ENCODE measurements at regions not wholly inside any gene's neighbourhood (a gene's known extent, or its start where the extent isn't known, plus 50 kb on each side); places are given as distances from the start of the nearest gene placed in this dataset.

GRCh38 chr5:163041254-163041653 is 396.1 kb upstream of the CCNG1 start:
- Histone ChIP-seq H3K9ac (ENCODE audit: insufficient read depth, low read length) (no peak overlapping the region), H3K9me3 (ENCODE audit: control insufficient read depth, insufficient read depth, low read depth, low read length) (no peaks in the 10 kb centered on the region), H3K4me3 (replicated peaks in 1 of 4; ENCODE audit: control extremely low read depth in 1 of 4, insufficient read depth in 1 of 4, low read depth in 3 of 4, low read length in 4 of 4) (no peak overlapping the region), H3K4me2 (ENCODE audit: extremely low read depth, insufficient read depth, low read length) (no peak overlapping the region), H2AFZ (ENCODE audit: low read length) (no peak overlapping the region), H3K27ac (ENCODE audit: insufficient read depth, low read length) (no peak overlapping the region), H3K4me1 (ENCODE audit: control insufficient read depth, extremely low read depth, insufficient read depth, low read length) (no peaks in the 10 kb centered on the region), H3K27me3 (ENCODE audit: control insufficient read depth, insufficient read depth, low read length) (no peaks in the 10 kb centered on the region), H3K79me2 (ENCODE audit: control insufficient read depth, insufficient read depth, low read length) (no peaks in the 10 kb centered on the region), H4K20me1 (ENCODE audit: control insufficient read depth, extremely low read depth, insufficient read depth, low read length) (no peaks in the 10 kb centered on the region), H3K36me3 (ENCODE audit: control insufficient read depth, insufficient read depth, low read length) (no peaks in the 10 kb centered on the region)
- DNase-seq (ENCODE audit: low read depth in 2 of 2) = no peak
- TF ChIP-seq, protein P1, sequence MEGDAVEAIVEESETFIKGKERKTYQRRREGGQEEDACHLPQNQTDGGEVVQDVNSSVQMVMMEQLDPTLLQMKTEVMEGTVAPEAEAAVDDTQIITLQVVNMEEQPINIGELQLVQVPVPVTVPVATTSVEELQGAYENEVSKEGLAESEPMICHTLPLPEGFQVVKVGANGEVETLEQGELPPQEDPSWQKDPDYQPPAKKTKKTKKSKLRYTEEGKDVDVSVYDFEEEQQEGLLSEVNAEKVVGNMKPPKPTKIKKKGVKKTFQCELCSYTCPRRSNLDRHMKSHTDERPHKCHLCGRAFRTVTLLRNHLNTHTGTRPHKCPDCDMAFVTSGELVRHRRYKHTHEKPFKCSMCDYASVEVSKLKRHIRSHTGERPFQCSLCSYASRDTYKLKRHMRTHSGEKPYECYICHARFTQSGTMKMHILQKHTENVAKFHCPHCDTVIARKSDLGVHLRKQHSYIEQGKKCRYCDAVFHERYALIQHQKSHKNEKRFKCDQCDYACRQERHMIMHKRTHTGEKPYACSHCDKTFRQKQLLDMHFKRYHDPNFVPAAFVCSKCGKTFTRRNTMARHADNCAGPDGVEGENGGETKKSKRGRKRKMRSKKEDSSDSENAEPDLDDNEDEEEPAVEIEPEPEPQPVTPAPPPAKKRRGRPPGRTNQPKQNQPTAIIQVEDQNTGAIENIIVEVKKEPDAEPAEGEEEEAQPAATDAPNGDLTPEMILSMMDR (conservative IDR thresholded peaks at IDR 0.05 in 1 of 2, IDR thresholded peaks at IDR 0.05 in 1 of 2; ENCODE audit: low read depth in 1 of 2, low read length in 2 of 2) = no peak
- no peak for TF ChIP-seq EZH2 (IDR thresholded peaks at IDR 0.05; ENCODE audit: low read length, missing control alignments)

- no peak for TF ChIP-seq EZH2 (IDR thresholded peaks at IDR 0.05; ENCODE audit: low read length, missing control alignments)
- TF ChIP-seq, protein P1 (conservative IDR thresholded peaks at IDR 0.05 in 1 of 2, IDR thresholded peaks at IDR 0.05 in 1 of 2; ENCODE audit: low read depth in 1 of 2, low read length in 2 of 2) = no peak
- Histone ChIP-seq H4K20me1 (ENCODE audit: control insufficient read depth, extremely low read depth, insufficient read depth, low read length) (no peaks in the 10 kb centered on the region), H3K36me3 (ENCODE audit: control insufficient read depth, insufficient read depth, low read length) (no peaks in the 10 kb centered on the region), H3K79me2 (ENCODE audit: control insufficient read depth, insufficient read depth, low read length) (no peaks in the 10 kb centered on the region), H3K4me2 (ENCODE audit: extremely low read depth, insufficient read depth, low read length) (no peak overlapping the region), H2AFZ (ENCODE audit: low read length) (no peak overlapping the region), H3K9ac (ENCODE audit: insufficient read depth, low read length) (no peak overlapping the region), H3K4me1 (ENCODE audit: control insufficient read depth, extremely low read depth, insufficient read depth, low read length) (no peaks in the 10 kb centered on the region), H3K27me3 (ENCODE audit: control insufficient read depth, insufficient read depth, low read length) (no peaks in the 10 kb centered on the region), H3K9me3 (ENCODE audit: control insufficient read depth, insufficient read depth, low read depth, low read length) (no peaks in the 10 kb centered on the region), H3K4me3 (replicated peaks in 1 of 4; ENCODE audit: control extremely low read depth in 1 of 4, insufficient read depth in 1 of 4, low read depth in 3 of 4, low read length in 4 of 4) (no peak overlapping the region), H3K27ac (ENCODE audit: insufficient read depth, low read length) (no peak overlapping the region)
- DNase-seq (ENCODE audit: low read depth in 2 of 2) = peak in 1 of 2 donors; percentile 0
Measured at GRCh38 chr5:163079618-163080017, 357.8 kb upstream of the CCNG1 start.

DNA sequence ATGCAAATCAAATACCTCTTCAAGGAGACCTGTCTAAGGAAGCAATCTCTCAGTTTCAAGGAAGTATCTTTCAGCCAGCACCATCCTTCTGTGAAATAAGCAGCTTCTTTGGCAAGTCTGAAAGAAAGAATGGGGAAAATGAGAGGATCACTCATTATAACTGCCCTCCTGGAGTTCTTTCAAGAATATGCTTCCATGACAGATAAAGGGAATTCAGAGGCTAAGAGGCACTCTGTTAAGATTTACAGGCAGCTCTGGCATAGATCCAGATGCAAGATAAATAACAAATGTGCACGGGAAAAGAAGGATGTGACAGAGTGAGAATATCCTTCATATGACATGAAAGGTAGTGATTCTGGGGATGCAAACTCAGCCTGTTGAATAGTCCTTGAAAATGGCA is 348.2 kb upstream of the CCNG1 start:
- H3K79me2 ChIP-seq (ENCODE audit: control insufficient read depth, insufficient read depth, low read length) = no peaks in the 10 kb centered on the region
- H3K4me2 ChIP-seq (ENCODE audit: extremely low read depth, insufficient read depth, low read length) = no peak overlapping the region
- no peaks in the 10 kb centered on the region for H3K27me3 ChIP-seq (ENCODE audit: control insufficient read depth, insufficient read depth, low read length)
- H4K20me1 ChIP-seq (ENCODE audit: control insufficient read depth, extremely low read depth, insufficient read depth, low read length) = no peaks in the 10 kb centered on the region
- DNase-seq (ENCODE audit: low read depth in 2 of 2) = no peak
- TF ChIP-seq, protein P1 (conservative IDR thresholded peaks at IDR 0.05 in 1 of 2, IDR thresholded peaks at IDR 0.05 in 1 of 2; ENCODE audit: low read depth in 1 of 2, low read length in 2 of 2) = no peak
- no peak for TF ChIP-seq EZH2 (IDR thresholded peaks at IDR 0.05; ENCODE audit: low read length, missing control alignments)
- H3K9me3 ChIP-seq (ENCODE audit: control insufficient read depth, insufficient read depth, low read depth, low read length) = no peaks in the 10 kb centered on the region
- H3K27ac ChIP-seq (ENCODE audit: insufficient read depth, low read length) = no peak overlapping the region
- H2AFZ ChIP-seq (ENCODE audit: low read length) = no peak overlapping the region
- H3K4me1 ChIP-seq (ENCODE audit: control insufficient read depth, extremely low read depth, insufficient read depth, low read length) = no peaks in the 10 kb centered on the region
- H3K9ac ChIP-seq (ENCODE audit: insufficient read depth, low read length) = no peak overlapping the region
- H3K4me3 ChIP-seq (replicated peaks in 1 of 4; ENCODE audit: control extremely low read depth in 1 of 4, insufficient read depth in 1 of 4, low read depth in 3 of 4, low read length in 4 of 4) = no peak overlapping the region
- no peaks in the 10 kb centered on the region for H3K36me3 ChIP-seq (ENCODE audit: control insufficient read depth, insufficient read depth, low read length)
